Stimulated activated CD4-positive, alpha-beta T cell treated with anti-CD3 and anti-CD28 coated beads, Interleukin-2, amount 100 ng/mL, for 24 hours (primary cell): ENCODE measurements at regions not wholly inside any gene's neighbourhood (a gene's known extent, or its start where the extent isn't known, plus 50 kb on each side); places are given as distances from the start of the nearest gene placed in this dataset.

Source experiments
- DNase-seq, 2 donors: peaks; one replicate each; pipeline ENCODE4 v3.0.0-alpha.2; 2020

DNA sequence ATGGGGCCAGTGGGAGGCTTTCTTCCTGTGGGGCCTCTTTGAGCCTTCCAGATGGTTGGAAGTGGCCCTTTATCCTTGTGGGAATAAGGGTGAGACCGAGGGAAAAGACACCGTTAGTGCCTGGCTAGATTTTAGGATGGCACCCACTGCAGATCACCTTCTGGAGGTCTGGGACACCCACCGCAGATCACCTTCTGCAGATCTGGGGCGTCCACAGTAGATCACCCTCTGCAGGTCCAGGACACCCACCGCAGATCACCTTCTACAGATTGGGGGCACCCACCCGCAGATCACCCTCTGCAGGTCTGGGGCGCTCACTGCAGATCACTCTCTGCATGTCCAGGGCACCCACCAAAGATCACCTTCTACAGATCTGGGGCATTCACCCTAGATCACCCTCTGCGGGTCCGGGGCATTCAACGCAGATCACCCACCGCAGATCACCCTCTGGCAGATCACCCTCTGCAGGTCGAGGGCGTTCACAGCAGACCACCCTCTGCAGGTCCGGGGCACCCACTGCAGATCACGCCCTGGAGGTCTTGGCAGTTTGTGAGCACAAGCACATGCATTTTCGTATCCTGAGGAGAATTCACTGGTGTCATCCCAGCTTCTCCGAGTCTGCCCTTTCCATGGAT lies 153.4 kb upstream of the TSHZ3 start:
- no peak for DNase-seq

DNA sequence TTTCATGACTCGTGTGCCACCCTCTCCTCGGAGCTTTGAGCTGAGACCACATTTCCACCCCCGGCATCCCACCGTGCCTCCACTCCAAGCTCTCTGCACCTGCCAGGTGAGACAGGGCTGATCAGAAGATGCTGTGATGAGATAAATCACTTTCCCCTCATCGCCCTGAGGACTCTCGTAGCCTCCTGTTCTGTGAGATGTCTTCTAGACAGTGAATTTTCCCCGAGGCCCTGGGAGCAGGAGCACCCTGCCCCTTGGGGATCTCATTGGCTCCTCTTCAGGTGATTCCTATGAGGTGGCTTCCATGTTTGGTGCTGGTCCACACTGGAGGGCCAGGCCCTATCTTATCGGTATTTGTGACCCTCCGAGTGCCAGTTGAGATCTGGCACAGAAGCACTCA lies 154.0 kb upstream of the TSHZ3 start:
- DNase-seq: no peak

DNA sequence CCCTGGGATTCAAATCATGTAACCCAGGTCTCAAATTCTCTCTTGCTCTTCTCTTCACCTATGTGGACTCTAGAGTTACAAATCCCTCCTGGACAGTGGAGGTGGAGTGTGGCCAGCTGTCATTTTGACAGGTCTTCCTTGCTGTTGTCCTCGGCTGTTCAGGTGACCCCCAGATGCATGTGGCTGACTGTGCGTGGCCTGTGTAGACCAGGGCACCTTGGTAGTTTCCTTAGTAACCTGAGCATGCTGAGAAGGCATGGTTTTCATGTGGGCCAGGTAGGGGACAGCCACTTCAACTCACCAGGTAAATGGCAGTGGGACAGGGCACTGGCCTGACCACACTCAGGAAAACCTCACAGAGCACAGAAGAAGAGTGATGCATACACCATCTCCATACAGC lies 155.0 kb upstream of the TSHZ3 start:
- DNase-seq: no peak

DNA sequence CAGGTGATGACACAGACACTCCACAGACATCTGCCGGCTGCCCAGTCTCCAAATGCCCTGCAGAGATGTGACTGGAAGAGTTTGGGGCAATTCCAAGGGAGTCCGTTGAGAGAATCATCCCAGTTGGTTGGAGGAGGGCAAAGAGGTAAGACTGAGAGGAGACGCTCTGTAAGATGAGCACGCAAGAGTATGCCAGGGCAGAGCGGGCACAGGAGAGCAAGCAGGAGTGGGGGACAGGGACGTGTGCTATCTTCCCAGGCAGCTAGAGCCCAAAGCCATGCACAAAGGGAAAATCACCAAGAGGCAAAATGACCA lies 156.3 kb upstream of the TSHZ3 start:
- DNase-seq: no peak

DNA sequence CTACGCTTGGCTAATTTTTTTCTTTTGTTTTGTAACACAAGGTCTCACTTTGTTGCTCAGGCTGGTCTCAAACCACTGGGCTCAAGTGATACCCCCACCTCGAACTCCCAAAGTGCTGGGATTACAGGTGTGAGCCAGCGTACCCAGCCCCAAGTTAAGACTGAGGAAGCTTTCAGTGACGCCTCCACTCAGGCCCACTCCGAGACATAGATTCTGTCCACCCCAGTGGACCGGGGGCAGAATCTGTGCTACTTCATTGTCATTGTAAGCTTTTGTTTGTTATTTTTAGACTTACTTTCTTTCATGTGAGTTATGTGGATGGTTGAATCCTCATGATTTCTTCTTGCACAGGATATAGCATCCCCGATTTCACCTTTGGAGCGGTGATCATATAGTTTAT lies 156.9 kb upstream of the TSHZ3 start:
- DNase-seq: no peak

DNA sequence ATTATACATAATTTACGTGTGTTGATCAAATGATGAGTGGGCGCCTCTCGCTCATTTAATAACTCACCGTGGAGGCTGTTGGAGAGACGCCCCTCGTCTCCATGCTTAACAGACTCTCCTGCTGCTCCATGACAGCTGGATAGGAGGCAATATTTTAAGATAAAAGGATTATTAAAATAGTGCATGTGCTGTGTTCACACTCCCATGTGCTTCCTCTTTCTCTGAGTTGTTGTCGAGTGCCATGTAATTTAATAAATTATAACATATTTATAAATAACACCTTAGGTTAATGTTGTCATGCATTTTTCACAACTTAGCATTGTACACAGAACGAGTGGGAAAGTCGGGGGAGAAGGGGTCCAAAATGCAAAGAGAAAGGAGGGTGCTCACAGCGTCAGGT lies 161.4 kb upstream of the TSHZ3 start:
- DNase-seq: no peak

DNA sequence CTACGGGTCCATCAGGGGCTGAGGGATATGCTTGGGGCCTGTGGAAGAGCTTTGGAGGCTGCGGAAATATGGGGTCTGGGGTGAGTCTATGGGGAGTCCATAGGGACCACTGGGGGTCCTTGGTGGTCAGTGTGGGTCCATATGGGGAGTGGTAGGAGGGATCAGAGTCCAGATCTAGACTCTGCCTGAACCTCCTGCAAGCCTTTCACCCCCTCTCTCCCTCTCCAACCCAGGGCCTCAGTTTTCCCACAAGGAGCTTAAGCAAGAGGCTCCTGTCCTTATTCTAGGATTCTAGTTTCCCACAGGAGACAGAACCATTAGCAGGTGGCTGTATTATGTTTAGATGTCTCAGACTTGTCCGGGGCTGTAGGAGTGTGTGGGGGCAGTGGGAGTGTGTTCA lies 161.9 kb upstream of the TSHZ3 start:
- no peak for DNase-seq

DNA sequence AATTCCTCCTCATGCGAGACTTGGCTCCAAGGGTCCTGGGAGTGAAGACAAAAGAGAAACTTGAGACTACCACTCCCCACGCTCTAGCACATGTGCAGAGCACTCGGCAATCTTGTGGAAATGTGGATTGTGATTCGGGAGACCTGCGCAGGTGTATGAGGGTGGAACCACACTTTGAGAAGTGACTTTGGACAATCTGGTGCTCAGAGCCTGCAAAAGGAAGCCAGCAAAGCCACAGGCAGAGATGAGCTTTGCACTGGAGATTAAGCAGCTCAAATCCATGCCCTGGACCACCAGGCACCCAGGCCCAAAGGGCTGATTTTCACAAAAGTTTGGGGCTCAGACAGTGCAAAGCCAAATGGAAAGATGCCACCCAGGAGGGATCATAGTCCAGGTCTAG lies 162.5 kb upstream of the TSHZ3 start:
- no peak for DNase-seq

DNA sequence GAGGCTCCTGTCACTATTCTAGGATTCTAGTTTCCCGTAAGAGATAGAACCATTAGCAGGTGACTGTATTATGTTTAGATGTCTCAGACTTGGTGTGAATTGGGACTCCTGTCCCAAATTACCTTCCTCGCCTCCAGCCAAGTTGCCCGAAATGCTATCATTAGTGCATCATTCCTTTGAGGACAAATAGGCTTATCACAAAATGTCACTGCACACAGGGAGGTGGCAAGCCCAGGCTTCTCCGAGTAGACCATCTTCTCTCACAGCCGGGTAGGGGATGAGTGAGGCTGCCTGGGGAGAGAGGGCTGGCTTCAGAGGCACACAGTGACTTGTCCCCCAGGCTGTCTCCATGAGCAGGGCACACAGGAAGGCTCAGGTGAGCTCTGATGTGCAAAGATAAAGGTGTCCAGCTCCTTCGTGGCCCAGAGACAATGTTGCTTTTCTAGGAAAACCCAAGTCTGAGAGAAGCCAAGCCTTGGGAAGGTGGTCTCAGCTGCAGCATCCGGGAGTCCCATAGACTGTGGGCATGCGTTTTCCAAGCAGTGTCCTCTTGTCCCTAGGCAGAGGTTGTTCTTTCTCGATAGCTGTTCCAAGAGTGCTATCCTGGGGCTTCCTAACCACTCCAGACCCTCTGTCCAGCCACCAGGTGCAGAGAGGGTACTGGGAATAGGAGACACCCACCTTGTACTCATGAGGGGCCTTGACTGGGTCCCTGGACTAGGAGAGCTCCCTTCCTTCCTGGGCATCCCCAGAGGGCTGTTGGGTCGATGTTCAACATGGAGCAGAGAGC lies 163.1 kb upstream of the TSHZ3 start:
- no peak for DNase-seq

DNA sequence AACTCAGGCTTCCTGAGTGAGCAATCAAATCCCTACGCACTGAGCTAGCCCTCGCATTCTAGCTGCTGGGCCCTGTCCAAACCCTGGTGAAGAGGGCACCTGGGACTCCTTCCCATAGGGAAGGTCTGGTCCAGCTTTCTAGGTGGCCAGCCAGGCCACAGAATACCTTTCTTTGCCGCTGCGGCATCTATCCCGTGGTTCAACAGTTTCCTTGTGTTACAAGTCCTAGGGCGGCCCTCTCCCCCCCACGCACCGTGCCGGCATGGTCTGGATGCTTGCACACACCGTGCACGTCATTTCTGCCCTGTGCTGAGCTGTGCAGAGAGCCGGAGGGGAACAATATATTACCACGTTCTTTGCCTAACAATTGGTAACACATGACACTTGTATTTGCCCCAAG lies 164.6 kb upstream of the TSHZ3 start:
- DNase-seq: no peak

DNA sequence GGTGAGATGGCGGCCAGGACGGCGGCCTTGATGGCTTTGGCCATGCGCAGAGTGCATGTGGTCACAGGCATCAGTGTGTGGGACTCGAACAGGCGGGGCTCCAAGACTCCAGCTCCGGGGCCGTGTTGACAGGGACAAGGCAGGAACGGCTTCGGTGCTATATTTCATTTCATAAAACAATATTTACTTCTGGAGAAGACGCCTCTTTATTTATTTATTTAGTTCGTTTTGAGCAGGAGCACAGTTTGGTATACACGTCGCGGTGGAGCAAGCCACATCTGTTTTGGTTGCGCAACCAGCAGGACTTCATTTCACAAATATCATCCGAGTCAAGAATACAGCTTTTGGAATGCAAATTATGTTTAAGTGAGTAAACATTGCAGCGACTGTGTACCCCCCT lies 166.7 kb upstream of the TSHZ3 start:
- no peak for DNase-seq

DNA sequence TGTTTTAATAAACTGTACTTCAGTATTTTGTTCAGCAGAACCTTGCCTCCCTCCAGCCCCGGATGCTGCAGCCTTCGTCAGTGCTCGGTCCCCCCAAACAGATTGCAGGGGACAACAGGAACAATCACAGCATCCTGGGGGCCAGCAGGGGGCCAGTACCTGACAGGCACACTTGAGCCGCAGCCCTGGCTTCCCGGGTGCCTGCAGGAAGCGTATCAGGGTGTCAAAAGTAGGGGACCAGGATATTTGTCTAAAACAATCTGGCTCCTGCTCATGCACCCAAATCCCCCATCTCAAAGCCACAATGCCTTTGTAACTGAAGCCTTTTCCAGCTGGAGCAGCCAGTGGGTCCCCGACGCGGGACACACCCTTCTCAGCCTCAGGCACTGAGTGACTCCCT lies 167.5 kb upstream of the TSHZ3 start:
- DNase-seq: no peak

DNA sequence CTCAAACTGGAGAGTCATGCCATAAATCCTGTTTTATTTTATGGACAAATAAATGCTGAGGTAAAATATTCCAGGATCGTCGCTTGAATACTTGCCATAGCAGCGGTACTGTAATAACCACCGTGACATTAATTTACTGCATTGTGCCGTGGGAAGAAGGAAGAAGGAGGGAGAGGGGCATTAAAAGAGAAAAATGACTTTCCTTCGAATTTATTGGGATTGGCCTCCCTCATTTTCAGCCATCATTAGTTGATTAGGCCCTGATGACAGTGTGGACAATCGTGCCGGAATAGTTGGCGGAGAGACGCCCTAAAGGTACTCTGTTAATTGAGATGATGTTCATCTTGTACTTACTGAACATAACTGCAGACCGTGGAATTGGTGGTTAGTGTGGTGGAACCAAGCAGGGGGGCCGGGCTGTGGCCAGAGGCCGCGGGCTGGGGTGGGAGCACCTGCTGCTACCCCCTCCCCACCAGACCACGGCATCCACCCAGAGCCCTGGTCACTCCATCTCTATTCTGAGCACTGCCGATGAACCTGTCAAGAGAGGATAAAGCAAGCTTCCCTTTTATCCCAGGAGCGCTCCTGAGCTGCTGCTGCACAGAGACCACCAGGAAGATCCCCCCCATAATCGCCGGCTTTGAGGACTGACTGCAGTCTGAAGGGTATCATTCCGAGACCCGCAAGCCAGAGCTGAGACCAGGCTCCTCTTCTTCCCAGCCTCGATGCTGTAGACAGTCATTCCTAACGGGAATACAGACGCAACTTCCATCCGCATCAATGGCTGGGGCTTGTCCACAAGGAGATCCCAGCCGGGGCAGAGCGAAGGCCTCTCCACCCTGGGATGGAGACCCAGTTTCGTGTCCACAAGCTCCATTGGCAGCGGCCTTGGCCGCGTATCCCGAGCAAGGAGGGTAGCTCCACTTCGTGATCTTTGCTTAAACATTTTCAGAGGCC lies 168.3 kb upstream of the TSHZ3 start:
- DNase-seq: no peak

DNA sequence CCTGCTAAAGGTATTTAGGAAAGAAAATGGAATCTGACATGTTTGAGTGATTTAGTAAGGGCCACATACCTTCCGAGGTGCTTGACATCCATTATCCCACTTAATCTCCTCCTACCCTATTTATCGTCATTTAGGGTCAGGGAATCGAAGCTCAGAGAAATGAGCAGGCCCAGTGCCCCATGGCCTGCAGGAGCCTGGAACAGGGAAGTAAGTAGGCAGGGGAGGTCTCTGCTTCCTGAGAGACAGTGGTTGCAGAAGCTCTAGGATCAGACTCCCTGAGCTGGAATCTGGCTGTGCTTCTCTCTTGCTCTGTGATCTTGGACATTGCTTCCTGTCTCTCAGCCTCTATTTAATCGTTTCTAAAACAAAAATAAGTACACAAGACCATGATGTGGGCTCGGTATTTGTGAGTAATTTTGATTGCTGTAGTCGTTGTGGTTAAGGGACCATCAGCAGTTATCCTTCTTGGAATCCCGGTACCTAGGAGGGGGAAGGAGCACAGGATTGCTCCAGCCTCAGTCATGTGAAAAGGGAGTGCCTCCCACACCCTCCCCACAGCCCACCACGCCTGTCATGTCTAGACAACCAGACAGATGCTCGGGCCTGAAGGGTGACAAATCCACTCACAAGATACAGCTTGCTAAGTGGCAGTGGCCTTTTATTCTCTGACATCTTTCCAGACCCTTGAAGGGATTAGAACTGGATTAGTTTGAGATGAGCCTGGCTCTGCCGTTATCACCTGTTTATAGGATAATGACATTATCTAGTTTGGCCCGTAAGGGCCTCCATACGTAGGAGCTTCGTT lies 169.2 kb upstream of the TSHZ3 start:
- no peak for DNase-seq

DNA sequence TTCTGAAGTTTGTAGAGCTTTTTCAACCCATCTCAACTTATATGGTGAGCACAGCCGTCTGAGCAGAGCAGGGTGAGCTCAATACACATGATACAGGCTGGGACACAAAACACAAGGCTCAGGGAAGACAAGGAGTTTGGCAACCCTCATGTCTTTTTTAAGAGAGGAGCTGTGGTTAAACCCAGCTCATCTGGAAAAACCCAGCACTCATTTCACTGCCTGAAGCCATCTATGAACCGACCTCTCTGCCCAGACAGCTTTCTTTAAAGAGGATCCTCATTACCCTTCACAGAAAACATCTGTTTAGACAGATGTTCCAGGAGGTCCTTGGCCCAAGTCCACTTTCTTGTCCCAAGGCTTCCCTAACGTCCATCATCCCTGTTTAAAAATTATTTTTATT lies 170.0 kb upstream of the TSHZ3 start:
- no peak for DNase-seq

DNA sequence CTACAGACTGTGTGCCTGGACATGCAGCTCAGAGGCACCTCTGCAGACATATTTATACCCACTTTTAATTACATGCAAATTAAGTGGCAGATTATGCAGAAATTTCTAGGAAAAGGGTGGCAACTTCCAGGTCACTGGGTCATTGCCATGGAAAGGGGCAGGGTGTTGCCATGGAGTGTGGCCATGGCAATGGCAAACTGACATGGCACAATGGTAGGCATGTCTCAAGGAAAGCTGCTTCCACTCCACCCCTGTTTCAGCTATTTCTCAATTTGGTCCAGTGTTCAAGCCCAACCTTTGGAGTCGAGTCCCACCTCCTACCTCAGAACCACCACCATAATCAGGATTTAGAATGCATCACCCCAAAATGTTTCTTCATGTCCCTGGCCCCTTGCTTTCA lies 170.7 kb upstream of the TSHZ3 start:
- DNase-seq: no peak

DNA sequence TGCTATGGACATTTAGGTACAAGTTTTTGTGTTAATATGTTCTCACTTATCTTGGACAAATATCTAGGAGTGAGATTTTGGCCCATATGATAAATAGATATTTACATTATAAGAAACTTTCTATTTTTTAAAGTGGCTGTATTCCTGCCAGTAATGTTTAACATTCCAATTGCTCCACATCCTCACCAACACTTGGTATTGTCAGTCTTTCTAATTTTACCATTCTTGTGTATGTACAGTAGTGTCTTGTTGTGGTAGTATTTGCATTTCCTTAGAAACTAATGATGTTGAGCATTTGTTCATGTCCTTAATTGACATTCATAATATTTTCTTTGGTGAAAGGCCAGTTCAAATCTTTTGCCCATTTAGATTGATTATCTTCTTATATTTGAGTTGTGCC lies 171.4 kb upstream of the TSHZ3 start:
- DNase-seq: no peak

DNA sequence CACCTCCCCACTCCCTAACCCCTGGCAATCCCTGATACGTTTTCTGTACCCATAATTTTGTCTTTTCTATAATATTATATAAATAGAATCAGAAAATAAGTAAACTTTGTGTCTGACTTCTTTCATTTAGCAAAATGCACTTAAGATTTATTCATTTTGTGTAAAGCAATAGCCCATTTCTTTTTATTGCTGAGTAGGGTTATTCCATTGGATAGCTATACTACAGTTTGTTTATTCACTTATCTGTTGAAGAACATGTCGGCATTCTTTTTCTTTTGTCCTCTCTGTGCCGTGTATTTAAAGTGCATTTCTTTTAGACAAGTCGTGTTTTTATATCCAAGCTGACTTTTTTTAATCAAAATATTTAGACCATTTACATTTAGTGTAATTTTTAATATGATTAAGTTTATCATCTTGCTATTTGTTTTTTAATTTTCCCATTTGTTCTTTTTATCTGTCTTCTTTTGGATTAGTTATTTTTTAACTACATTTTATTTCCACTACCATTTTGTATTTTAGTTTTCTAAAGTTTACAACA lies 176.4 kb upstream of the TSHZ3 start:
- no peak for DNase-seq

DNA sequence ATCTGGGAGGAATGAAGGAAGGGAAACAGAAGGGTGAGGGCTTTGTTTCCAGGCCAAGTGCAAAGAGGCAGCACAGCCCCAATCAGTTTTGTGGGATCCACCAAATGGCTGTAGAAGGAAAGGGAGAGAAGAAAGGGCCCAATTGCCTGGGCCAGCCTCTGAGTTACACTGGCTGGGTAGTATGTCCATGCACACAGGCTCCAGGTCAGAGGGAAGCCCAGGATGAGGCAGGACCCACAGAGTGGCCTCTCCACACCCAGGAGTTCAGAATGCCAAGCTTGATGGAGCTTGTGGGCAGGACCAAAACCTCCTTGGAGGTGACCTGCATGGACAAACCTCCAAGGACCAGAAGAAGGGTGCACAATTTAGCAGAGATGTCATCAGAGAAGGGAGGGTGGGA lies 178.2 kb upstream of the TSHZ3 start:
- no peak for DNase-seq

DNA sequence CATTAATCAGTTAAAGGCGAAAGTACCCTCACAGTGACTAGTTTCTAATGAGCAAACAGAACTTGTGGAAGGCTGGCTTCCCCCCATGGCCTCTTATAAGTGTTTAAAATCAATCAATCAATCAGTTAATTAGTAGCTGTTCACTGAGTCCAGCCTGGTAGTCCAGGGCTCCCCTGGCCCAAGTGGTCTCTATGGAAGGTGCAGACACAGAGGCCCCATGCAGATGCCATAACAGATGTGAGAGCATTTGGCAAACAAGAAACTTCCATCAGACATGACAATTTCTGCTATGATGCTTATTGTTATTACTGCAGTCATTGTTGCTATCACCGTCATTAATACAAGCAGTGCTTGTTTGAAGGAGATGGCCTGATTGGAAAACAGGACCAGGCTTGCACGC lies 179.0 kb upstream of the TSHZ3 start:
- no peak for DNase-seq

DNA sequence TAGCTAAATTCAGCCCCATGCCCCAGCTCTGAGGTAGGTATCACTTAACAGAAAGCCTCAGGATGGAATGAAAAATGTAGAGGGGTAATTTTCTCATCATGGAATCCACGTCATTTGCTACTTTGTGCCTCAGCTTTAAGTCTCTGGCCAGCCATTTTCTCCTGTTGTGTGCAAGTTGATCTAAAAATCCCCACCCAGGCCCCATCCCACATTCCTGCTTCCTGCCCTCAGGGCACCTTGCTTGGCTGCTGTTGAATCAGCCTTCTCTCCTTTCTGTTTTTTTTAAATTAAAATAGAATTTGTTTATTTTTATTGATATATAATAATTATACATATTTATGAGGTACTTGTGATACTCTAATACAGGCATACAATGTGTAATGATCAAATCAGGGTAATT lies 179.9 kb upstream of the TSHZ3 start:
- DNase-seq: no peak

DNA sequence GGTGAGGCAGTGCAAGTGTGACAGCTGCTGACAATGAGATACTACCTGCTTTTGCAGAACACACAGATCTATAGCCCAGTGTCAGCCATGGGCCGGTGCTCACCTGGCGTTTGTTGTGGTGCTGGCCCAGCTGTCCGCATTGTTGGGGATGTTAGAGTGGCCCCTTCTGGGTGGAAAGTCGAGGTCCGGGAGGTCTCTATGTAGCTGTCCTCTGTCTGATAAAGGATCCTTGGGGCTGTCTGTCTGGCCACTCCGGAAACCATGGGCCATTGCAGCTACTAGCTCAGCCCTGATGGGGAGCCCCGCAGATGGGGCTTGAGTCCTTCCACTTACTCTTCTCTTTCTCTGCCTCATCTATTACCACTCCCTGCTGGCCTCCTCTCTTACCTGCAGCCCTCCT lies 181.5 kb upstream of the TSHZ3 start:
- DNase-seq: no peak

DNA sequence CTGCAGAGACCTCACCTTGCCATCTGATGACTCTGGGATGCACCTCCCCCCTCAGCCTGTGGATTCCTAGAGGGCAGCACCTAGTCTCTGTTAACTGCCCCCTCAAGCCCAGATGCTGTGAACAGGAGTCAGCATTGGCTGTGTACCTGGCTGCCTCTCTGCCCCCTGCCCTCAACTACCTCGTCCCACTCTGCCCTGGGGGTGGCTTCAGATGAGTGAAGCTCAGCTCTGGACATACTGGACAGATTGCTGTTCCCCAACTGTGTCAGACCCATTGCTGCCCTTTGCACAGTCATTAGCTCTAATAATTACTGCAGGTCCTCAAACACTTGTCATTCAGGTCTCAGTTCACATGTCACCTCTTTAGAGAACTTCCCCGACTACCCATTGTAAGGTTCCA lies 182.1 kb upstream of the TSHZ3 start:
- no peak for DNase-seq
